Common myeloid progenitor, CD34-positive (primary cell): ENCODE measurements at regions not wholly inside any gene's neighbourhood (a gene's known extent, or its start where the extent isn't known, plus 50 kb on each side); places are given as distances from the start of the nearest gene placed in this dataset.

Source experiments
- CTCF ChIA-PET: fragments of 350-600 bp; sonication (Branson Sonifier 250); formaldehyde crosslinking; loops from one replicate; lab custom pipeline; 2021; ENCODE audit warnings: antibody characterized with exemption; lab: Charles Lee
- POLR2A ChIA-PET: fragments of 350-600 bp; sonication (Branson Sonifier 250); formaldehyde crosslinking; loops from one replicate; lab custom pipeline; 2021; ENCODE audit warnings: antibody characterized with exemption; lab: Charles Lee
- DNase-seq, 3 donors: peaks; one replicate each; pipeline versions ENCODE4 v3.0.0 to v3.0.0-alpha.2; 2013
- H3K27ac ChIP-seq, 2 experiments: 1 replicate in 1 of 2; 2 replicates in 1 of 2; pipeline ENCODE4 v1.7.0; 2013; ENCODE audit warnings: inconsistent platforms in 2 of 2, low read length in 2 of 2, mild to moderate bottlenecking in 2 of 2, low read depth in 1 of 2, moderate library complexity in 1 of 2; ENCODE audit not compliant: severe bottlenecking in 2 of 2, insufficient read depth in 1 of 2, poor library complexity in 1 of 2
- H3K27me3 ChIP-seq, 5 experiments: replicated peaks in 2 of 5; 1 replicate in 3 of 5; 2 replicates in 2 of 5; pipeline versions ENCODE4 v1.6.1 to v1.7.0; 2013; ENCODE audit warnings: low read length in 4 of 5, mild to moderate bottlenecking in 2 of 5, moderate library complexity in 2 of 5, inconsistent platforms in 1 of 5; ENCODE audit not compliant: insufficient read depth in 5 of 5, control insufficient read depth in 4 of 5
- H3K36me3 ChIP-seq, 4 experiments: 1 replicate in 2 of 4; 2 replicates in 2 of 4; pipeline versions ENCODE4 v1.6.1 to v1.7.0; 2013; ENCODE audit warnings: low read length in 3 of 4, control low read depth in 1 of 4, mild to moderate bottlenecking in 1 of 4; ENCODE audit not compliant: control insufficient read depth in 4 of 4, insufficient read depth in 4 of 4
- H3K4me1 ChIP-seq, 4 experiments: 1 replicate in 3 of 4; 2 replicates in 1 of 4; pipeline versions ENCODE4 v1.6.1 to v1.7.1; 2013; ENCODE audit warnings: low read length in 3 of 4, mild to moderate bottlenecking in 3 of 4, control low read depth in 1 of 4, inconsistent platforms in 1 of 4, moderate library complexity in 1 of 4; ENCODE audit not compliant: control insufficient read depth in 4 of 4, insufficient read depth in 4 of 4; ENCODE audit errors: control extremely low read depth in 1 of 4
- H3K4me3 ChIP-seq, 7 experiments: 1 replicate in 4 of 7; 2 replicates in 3 of 7; pipeline versions ENCODE4 v1.5.1 to v1.7.0; 2013; ENCODE audit warnings: mild to moderate bottlenecking in 7 of 7, low read length in 6 of 7, moderate library complexity in 6 of 7, inconsistent platforms in 2 of 7, low read depth in 2 of 7, control low read depth in 1 of 7; ENCODE audit not compliant: insufficient read depth in 4 of 7, control insufficient read depth in 1 of 7; ENCODE audit errors: extremely low read depth in 1 of 7
- H3K9me3 ChIP-seq, 5 experiments: 1 replicate in 4 of 5; 2 replicates in 1 of 5; pipeline versions ENCODE4 v1.6.1 to v1.7.1; 2013; ENCODE audit warnings: low read length in 4 of 5, mild to moderate bottlenecking in 2 of 5, inconsistent platforms in 1 of 5, low read depth in 1 of 5, moderate library complexity in 1 of 5; ENCODE audit not compliant: control insufficient read depth in 4 of 5, insufficient read depth in 2 of 5; ENCODE audit errors: control extremely low read depth in 1 of 5
- WGBS: methylation state at CpG from one replicate; pipeline ENCODE4 v1.1.5; 2013; ENCODE audit not compliant: insufficient coverage; 5-methylcytosine and 5-hydroxymethylcytosine counted together

DNA sequence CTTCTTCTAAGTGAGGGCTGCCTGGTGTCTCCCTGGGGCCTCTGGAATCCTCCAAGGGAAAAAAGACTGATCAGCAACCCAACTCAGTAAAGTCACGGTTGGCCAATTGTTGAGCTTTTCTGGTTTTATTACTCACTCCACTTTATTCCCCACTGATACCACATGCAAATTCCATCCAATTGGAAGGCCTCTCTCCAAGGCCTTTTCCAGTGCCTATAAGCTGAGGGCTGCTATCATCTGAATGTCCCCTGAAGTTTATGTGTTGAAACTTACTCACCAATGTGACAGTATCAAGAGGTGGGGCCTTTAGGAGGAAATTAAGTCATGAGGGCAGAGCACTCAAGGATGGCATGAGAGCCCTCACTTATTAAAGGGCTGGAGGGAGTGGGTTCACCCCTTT lies 463.3 kb downstream of the BUD13 start:
- 100% methylated on average over 1 of the region's 1 CpG for WGBS
- no peaks in the 10 kb centered on the region for H3K9me3 ChIP-seq
- ChIA-PET CTCF (no interaction called here), POLR2A (no interaction called here)
- H3K4me3 ChIP-seq = no peak overlapping the region
- no peak for DNase-seq
- peaks cover 0 to 4% (median 0%) of the 10 kb centered on the region in 5 experiments for H3K27me3 ChIP-seq
- no peaks in the 10 kb centered on the region for H3K36me3 ChIP-seq
- no peak overlapping the region for H3K27ac ChIP-seq
- H3K4me1 ChIP-seq = peaks cover 0 to 21% (median 8%) of the 10 kb centered on the region in 4 experiments

DNA sequence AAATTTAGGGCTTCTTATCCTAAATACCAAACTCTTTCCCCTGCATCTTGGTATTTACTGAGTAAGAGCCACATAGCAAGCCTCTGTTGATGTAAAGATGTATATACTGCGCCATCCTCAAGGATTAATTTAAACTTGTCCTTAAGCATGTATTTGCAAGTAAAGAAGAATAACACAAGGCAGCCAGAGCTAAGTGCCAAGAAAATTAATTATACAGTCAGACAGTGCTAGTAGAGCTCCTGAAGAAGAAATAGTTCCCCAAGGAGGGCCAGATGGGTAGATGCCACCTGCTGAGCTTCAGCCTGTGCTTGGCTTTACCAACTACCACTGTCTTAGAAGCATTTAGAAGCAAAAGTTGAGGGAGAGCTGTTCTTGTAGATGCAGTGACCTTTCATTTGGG lies 470.0 kb downstream of the BUD13 start:
- Histone ChIP-seq H3K4me1 (no peaks in the 10 kb centered on the region), H3K4me3 (no peak overlapping the region), H3K9me3 (no peaks in the 10 kb centered on the region), H3K27ac (no peak overlapping the region), H3K36me3 (no peaks in the 10 kb centered on the region), H3K27me3 (peaks cover 0 to 2% (median 0%) of the 10 kb centered on the region in 5 experiments)
- WGBS = 100% methylated on average over 1 of the region's 1 CpG
- CTCF ChIA-PET = no interaction called here
- POLR2A ChIA-PET = no interaction called here
- no peak for DNase-seq

- no peak for DNase-seq
- CTCF ChIA-PET = no interaction called here
Measured at GRCh38 chr11:116301141-116301540, 471.6 kb downstream of the BUD13 start.

DNA sequence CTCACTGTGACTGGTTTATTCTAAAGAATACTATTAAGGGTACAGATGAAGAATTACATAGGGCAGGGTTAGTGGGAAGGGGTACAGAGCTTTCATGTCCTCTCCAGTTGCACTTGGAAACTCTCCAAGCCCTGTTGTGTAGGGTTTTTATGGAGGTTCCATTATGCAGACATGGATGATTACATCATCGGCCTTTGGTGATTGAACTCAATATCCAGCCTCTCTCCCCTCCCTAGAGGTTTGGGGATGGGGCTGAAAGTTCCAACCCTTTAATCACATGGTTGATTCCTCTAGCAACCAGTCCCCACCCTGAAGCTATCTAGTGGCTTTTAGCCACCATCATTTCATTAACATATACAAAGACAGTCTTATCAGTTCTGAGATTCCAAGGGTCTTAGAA lies 472.6 kb downstream of the BUD13 start:
- no peak overlapping the region for H3K4me3 ChIP-seq
- DNase-seq = no peak
- 100% methylated on average over 1 of the region's 1 CpG for WGBS
- H3K4me1 ChIP-seq = no peaks in the 10 kb centered on the region
- H3K9me3 ChIP-seq = no peaks in the 10 kb centered on the region
- H3K27ac ChIP-seq = no peak overlapping the region
- ChIA-PET CTCF (no interaction called here), POLR2A (no interaction called here)
- H3K36me3 ChIP-seq = no peaks in the 10 kb centered on the region
- H3K27me3 ChIP-seq = peaks cover 0 to 2% (median 0%) of the 10 kb centered on the region in 5 experiments

More at GRCh38 chr11:116301141-116301540, 471.6 kb downstream of the BUD13 start:
- no peaks in the 10 kb centered on the region for H3K36me3 ChIP-seq
- H3K9me3 ChIP-seq = no peaks in the 10 kb centered on the region
- H3K4me3 ChIP-seq = no peak overlapping the region
- no peaks in the 10 kb centered on the region for H3K4me1 ChIP-seq
- WGBS = 93% methylated on average over 1 of the region's 1 CpG
- POLR2A ChIA-PET = no interaction called here
- no peak overlapping the region for H3K27ac ChIP-seq
- peaks cover 0 to 2% (median 0%) of the 10 kb centered on the region in 5 experiments for H3K27me3 ChIP-seq

DNA sequence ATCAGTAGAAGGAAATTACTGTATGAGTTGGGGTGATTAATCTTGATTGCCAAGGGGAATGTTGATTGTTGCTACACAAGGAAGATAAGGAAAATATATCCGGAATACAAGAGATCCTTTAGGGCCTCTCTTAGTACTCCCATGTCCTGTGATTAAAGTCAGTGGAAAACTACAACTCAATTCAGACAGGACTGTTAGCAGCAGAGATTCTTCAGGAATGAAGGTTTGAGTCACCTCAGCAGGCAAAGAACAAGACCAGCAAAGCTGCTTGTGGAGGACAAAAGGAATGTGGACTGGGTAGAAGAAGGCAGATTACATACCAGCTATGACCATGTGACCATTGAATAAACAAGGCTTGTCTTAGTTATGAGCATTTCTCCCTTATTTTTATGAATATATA lies 478.2 kb downstream of the BUD13 start:
- H3K9me3 ChIP-seq = peaks cover 0 to 4% (median 1%) of the 10 kb centered on the region in 5 experiments
- ChIA-PET POLR2A (no interaction called here), CTCF (no interaction called here)
- WGBS = 78% methylated on average over 1 of the region's 1 CpG
- H3K4me1 ChIP-seq = no peaks in the 10 kb centered on the region
- no peak for DNase-seq
- no peak overlapping the region for H3K27ac ChIP-seq
- H3K27me3 ChIP-seq = no peaks in the 10 kb centered on the region
- H3K36me3 ChIP-seq = no peaks in the 10 kb centered on the region
- H3K4me3 ChIP-seq = no peak overlapping the region

DNA sequence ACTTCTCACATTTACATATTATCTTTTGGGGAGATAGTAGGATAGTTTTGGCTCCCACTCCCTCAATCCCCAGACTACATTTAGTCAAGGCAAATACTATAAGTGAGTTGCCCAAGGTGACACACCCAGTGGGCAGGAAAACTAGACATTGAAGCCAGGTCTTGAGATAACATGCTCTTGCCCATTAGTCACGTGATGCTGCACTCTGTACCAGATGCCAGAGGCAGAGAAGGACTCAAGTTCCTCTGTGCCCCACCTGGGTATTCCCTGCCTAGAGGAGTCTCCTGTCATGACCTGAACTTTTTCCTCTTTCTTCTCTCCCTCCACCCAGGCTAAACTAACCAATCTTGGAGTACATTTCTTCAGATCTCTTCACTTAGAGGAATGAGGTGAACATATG lies 484.9 kb downstream of the BUD13 start:
- ChIA-PET CTCF (no interaction called here), POLR2A (no interaction called here)
- no peak overlapping the region for H3K4me3 ChIP-seq
- no peaks in the 10 kb centered on the region for H3K36me3 ChIP-seq
- H3K9me3 ChIP-seq = peaks cover 0 to 5% (median 1%) of the 10 kb centered on the region in 5 experiments
- H3K4me1 ChIP-seq = no peaks in the 10 kb centered on the region
- no peak overlapping the region for H3K27ac ChIP-seq
- peaks cover 0 to 4% (median 0%) of the 10 kb centered on the region in 5 experiments for H3K27me3 ChIP-seq
- 73% methylated on average over 1 of the region's 1 CpG for WGBS
- no peak for DNase-seq

GRCh38 chr11:116285026-116285425 lies 487.8 kb downstream of the BUD13 start:
- CTCF ChIA-PET = no interaction called here
- POLR2A ChIA-PET = no interaction called here
- peaks cover 0 to 5% (median 0%) of the 10 kb centered on the region in 5 experiments for H3K9me3 ChIP-seq

More at GRCh38 chr11:116285026-116285425, 487.8 kb downstream of the BUD13 start:
- Histone ChIP-seq H3K4me1 (no peaks in the 10 kb centered on the region), H3K4me3 (no peak overlapping the region), H3K27me3 (peaks cover 0 to 7% (median 2%) of the 10 kb centered on the region in 5 experiments), H3K36me3 (no peaks in the 10 kb centered on the region), H3K27ac (no peak overlapping the region)
- 86% methylated on average over 1 of the region's 3 CpGs for WGBS
- no peak for DNase-seq
